Activated naive CD4-positive, alpha-beta T cell treated with anti-CD3 and anti-CD28 coated beads, Interleukin-2, amount 10 ng/mL, durations not matched to agents 7 days and 5 days (primary cell): ENCODE measurements at regions not wholly inside any gene's neighbourhood (a gene's known extent, or its start where the extent isn't known, plus 50 kb on each side); places are given as distances from the start of the nearest gene placed in this dataset.
"Not testable (repeated sequence)": the region's sequence is repeated elsewhere in the genome, so short reads cannot be mapped to it uniquely, and the experiment has no call there.

ENCODE experiments used
- CTCF ChIA-PET: fragments of 350-600 bp; sonication (Branson Sonifier 250); formaldehyde crosslinking; loops from one replicate; lab custom pipeline; 2021; ENCODE audit warnings: antibody characterized with exemption; lab: Charles Lee
- DNase-seq: peaks from one replicate; pipeline ENCODE4 v3.0.0-alpha.2; 2020
- H3K27ac Mint-ChIP-seq: one replicate; pipeline ENCODE4 v1.8.0; 2021; ENCODE audit warnings: mild to moderate bottlenecking, moderate library complexity, mixed read lengths
- H3K27me3 Mint-ChIP-seq: one replicate; pipeline ENCODE4 v1.8.0; 2021; ENCODE audit warnings: mild to moderate bottlenecking, mixed read lengths
- H3K36me3 Mint-ChIP-seq: one replicate; pipeline ENCODE4 v1.8.0; 2021; ENCODE audit warnings: mixed read lengths
- H3K4me1 Mint-ChIP-seq: one replicate; pipeline ENCODE4 v1.8.0; 2021; ENCODE audit warnings: mixed read lengths
- H3K4me3 Mint-ChIP-seq: one replicate; pipeline ENCODE4 v1.8.0; 2021; ENCODE audit warnings: mild to moderate bottlenecking, moderate library complexity, mixed read lengths
- H3K9me3 Mint-ChIP-seq: one replicate; pipeline ENCODE4 v1.8.0; 2021; ENCODE audit warnings: mixed read lengths

DNA sequence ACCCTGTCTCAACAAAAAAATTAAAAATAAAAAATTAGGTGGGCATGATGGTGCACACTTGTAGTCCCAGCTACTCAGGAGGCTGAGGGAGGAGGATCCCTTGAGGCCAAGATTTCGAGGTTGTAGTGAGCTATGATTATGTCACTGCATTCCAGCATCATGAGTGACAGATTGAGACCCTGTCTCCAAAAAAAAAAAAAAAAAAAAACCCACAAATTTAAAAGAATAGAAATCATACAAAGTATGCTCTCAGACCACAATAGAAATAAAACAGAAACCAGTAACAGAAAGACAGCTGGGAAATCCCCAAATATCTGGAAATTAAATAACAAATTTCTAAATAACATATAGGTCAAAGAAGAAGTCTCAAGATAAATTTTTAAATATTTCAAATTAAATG is 81.0 kb upstream of the HUWE1 start:
- DNase-seq, result no peak
- H3K4me1 Mint-ChIP-seq, result peaks cover 4% of the 10 kb centered on the region
- no peak overlapping the region for H3K27ac Mint-ChIP-seq
- no peak overlapping the region for H3K4me3 Mint-ChIP-seq
- H3K27me3 Mint-ChIP-seq, result no peaks in the 10 kb centered on the region
- peaks cover 2% of the 10 kb centered on the region for H3K9me3 Mint-ChIP-seq
- CTCF ChIA-PET, result no interaction called here
- no peaks in the 10 kb centered on the region for H3K36me3 Mint-ChIP-seq

DNA sequence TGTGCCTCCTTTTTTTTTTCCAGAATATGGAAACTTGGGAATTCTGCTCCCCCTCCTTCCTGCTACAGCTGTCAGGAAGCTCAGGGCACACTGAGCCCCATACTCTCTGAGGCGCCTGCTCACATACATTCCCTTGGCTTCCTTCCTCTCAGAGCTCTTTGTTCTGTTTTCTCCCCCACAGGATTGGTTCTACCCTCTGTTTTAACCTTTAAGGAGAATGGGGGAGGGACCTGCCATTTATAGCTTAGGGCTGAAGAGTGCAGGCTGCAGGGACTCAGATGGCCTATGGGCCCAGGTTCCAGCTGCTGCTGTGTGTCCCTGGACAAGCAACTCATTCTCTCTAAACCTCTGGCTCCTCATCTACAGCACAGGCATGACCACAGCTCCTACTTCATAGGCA is 70.7 kb upstream of the HUWE1 start:
- DNase-seq, H3K27me3 Mint-ChIP-seq, CTCF ChIA-PET, H3K36me3 Mint-ChIP-seq, H3K4me3 Mint-ChIP-seq, H3K9me3 Mint-ChIP-seq, H3K27ac Mint-ChIP-seq, H3K4me1 Mint-ChIP-seq: not testable (repeated sequence)

DNA sequence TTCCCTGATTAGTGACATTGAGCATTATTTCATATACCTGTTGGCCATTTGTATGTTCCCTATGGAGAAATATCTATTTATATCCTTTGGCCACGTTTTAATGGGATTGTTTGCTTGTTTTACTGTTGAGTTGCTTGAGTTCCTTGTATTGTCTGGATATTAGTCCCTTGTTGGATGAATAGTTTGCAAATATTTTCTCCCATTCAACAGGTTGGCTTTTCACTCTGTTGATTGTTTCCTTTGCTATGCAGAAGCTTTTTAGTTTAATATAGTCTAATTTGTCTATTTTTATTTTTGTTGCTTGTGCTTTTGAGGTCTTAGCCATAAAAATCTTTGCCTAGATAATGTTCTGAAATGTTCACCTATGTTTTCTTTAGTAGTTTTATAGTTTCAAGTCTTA is 60.2 kb upstream of the HUWE1 start:
- no peak overlapping the region for H3K27ac Mint-ChIP-seq
- H3K9me3 Mint-ChIP-seq, result no peaks in the 10 kb centered on the region
- no peaks in the 10 kb centered on the region for H3K27me3 Mint-ChIP-seq
- CTCF ChIA-PET, result no interaction called here
- DNase-seq, result no peak
- no peak overlapping the region for H3K4me3 Mint-ChIP-seq
- H3K36me3 Mint-ChIP-seq, result no peaks in the 10 kb centered on the region
- H3K4me1 Mint-ChIP-seq, result peaks cover 3% of the 10 kb centered on the region

DNA sequence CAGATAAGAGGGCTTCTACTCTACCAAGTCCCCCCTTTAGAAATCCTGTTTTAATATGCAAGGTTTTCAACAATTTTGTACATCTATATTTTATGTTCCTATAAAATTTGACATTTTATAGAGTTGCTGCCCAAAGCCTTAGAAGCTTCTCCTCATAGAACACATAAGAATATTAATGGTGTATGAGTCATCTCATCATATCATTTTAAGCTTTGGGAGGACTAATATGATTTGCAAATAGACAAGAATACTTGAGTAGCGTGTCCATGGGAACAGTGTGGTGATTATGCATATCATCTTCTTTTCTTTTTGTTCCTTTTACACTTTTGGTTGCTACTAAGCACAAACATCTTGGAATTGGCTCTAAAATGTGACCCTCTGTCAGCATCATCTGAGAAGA is 56.7 kb upstream of the HUWE1 start:
- Mint-ChIP-seq H3K4me1 (peaks cover 6% of the 10 kb centered on the region), H3K4me3 (no peak overlapping the region), H3K27me3 (no peaks in the 10 kb centered on the region), H3K36me3 (peaks cover 1% of the 10 kb centered on the region), H3K9me3 (no peaks in the 10 kb centered on the region), H3K27ac (no peak overlapping the region)
- CTCF ChIA-PET, result no interaction called here
- no peak for DNase-seq

DNA sequence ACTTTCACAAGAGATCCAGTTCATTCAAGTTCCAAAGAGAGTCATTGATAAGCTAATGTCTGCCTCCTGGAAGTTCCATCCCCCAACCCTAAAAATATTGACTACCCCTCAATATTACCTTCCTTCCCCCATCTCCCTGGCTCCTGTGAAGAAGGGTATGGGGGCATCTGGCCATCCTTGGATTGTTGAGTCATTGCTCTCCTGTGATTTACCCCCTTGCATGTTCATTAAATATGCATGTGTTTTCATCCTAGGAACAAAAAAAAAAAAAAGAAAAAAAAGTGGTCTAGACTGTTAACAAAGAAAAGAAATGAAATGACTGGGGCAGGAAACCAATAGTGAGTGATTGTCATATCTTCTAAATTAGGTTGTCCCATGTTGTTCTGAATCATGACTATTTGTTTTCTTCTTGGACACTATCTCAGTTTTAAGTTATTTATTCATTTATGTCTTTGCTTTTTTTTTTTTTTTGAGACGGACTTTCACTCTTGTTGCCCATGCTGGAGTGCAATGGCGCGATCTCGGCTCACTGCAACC is 51.9 kb upstream of the HUWE1 start:
- no peak overlapping the region for H3K27ac Mint-ChIP-seq
- peaks cover 1% of the 10 kb centered on the region for H3K36me3 Mint-ChIP-seq
- CTCF ChIA-PET, result no interaction called here
- H3K4me3 Mint-ChIP-seq, result no peak overlapping the region
- no peaks in the 10 kb centered on the region for H3K27me3 Mint-ChIP-seq
- no peak for DNase-seq
- H3K9me3 Mint-ChIP-seq, result peaks cover 2% of the 10 kb centered on the region
- H3K4me1 Mint-ChIP-seq, result peaks cover 27% of the 10 kb centered on the region
